Fibroblast of pulmonary artery (primary cell): ENCODE measurements at regions not wholly inside any gene's neighbourhood (a gene's known extent, or its start where the extent isn't known, plus 50 kb on each side); places are given as distances from the start of the nearest gene placed in this dataset.

ENCODE experiments used
- DNase-seq: peaks from one replicate; pipeline ENCODE4 v3.0.0-alpha.2; 2010; ENCODE audit warnings: low read depth
- H3K4me3 ChIP-seq: replicated peaks from 2 replicates; pipeline ENCODE4 v1.5.1; 2011; ENCODE audit warnings: low read depth, mild to moderate bottlenecking, control low read depth, low read length, moderate library complexity
- TF ChIP-seq, protein P1 (sequence below): IDR thresholded peaks from 2 replicates; pipeline ENCODE4 v1.5.1; 2011; ENCODE audit warnings: mild to moderate bottlenecking, control low read depth, low read length, inconsistent platforms; ENCODE audit errors: missing control alignments

DNA sequence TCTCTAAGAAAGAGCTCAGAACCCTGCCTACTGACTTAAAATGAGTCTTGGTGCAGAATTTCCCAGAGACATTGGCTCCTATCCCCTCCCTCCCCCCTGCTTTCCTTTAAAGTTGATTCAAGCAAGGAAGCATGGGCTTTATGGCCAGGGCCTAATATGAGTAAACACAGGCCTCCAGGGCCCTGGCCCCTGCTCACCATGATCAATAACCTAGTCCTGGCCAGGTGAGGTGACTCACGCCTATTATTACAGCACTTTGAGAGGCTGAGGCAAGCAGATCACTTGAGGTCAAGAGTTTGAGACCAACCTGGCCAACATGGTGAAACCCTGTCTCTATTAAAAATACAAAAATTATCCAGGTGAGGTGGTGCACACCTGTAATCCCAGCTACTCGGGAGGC lies 165.1 kb upstream of the TMCC3 start:
- TF ChIP-seq, protein P1, sequence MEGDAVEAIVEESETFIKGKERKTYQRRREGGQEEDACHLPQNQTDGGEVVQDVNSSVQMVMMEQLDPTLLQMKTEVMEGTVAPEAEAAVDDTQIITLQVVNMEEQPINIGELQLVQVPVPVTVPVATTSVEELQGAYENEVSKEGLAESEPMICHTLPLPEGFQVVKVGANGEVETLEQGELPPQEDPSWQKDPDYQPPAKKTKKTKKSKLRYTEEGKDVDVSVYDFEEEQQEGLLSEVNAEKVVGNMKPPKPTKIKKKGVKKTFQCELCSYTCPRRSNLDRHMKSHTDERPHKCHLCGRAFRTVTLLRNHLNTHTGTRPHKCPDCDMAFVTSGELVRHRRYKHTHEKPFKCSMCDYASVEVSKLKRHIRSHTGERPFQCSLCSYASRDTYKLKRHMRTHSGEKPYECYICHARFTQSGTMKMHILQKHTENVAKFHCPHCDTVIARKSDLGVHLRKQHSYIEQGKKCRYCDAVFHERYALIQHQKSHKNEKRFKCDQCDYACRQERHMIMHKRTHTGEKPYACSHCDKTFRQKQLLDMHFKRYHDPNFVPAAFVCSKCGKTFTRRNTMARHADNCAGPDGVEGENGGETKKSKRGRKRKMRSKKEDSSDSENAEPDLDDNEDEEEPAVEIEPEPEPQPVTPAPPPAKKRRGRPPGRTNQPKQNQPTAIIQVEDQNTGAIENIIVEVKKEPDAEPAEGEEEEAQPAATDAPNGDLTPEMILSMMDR = no peak
- no peak for DNase-seq

GRCh38 chr12:94813314-94813713 lies 163.0 kb upstream of the TMCC3 start:
- no peak overlapping the region for H3K4me3 ChIP-seq
- DNase-seq = no peak
- TF ChIP-seq, protein P1 = no peak

More for the DNA sequence above, 165.1 kb upstream of the TMCC3 start:
- no peak overlapping the region for H3K4me3 ChIP-seq

DNA sequence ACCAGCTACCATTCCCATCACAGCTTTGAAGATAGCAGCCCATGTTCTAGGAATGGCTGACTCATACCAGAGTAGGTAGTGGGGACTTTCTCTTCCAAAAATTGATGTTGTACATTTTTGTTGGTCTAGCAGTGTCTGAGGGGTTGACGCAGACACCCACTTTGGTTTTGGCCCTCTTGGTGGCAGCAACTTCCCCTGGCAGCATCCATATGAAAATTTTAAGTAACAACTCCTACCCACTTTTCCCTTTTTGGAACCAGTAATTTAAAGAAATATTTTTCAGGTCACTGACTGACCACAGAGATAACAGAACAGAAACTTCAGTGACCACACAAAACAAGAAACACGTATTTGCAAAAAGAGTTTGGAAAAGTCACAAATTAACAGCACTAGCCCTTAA lies 162.0 kb upstream of the TMCC3 start:
- DNase-seq = no peak
- TF ChIP-seq, protein P1 = no peak
- no peak overlapping the region for H3K4me3 ChIP-seq

- TF ChIP-seq, protein P1 = no peak
- DNase-seq = no peak
- H3K4me3 ChIP-seq = no peak overlapping the region
Observed at GRCh38 chr12:94811611-94812010, 161.3 kb upstream of the TMCC3 start.

DNA sequence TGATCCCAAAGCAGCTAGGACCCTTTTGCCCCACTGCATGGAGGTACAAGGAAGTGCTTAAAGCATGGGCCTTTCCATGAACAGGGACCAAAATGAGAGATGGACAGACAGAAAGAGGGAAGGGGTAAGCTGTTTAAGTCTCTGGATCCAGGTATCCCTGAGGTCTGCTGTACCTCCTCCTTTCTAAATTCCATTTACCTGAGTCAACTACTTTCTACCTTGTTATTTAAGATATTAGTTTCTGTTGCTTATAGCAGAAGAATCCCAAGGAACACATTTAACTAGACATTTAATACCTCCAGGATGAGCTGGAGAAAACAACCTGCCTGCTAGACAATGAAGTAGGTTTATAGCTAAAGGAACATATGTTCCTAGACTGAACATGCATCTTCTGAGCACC lies 157.6 kb upstream of the TMCC3 start:
- H3K4me3 ChIP-seq = no peak overlapping the region
- no peak for DNase-seq
- TF ChIP-seq, protein P1 = no peak

GRCh38 chr12:94806617-94807016 lies 156.3 kb upstream of the TMCC3 start:
- no peak overlapping the region for H3K4me3 ChIP-seq

More at GRCh38 chr12:94806617-94807016, 156.3 kb upstream of the TMCC3 start:
- TF ChIP-seq, protein P1 = no peak
- DNase-seq = no peak
